H1 (cell line): ENCODE measurements at regions not wholly inside any gene's neighbourhood (a gene's known extent, or its start where the extent isn't known, plus 50 kb on each side); places are given as distances from the start of the nearest gene placed in this dataset.

Experiments used
- CTCF ChIA-PET: fragments of 300-600 bp; sonication (Branson Sonifier 250); formaldehyde crosslinking; loops from one replicate; lab custom pipeline; 2021; ENCODE audit not compliant: partially characterized antibody; lab: Charles Lee
- POLR2A ChIA-PET: fragments of 300-600 bp; sonication (Branson Sonifier 250); formaldehyde crosslinking; loops from one replicate; lab custom pipeline; 2021; ENCODE audit warnings: inconsistent platforms; ENCODE audit not compliant: partially characterized antibody; lab: Charles Lee
- DNase-seq, 2 experiments: peaks; one replicate each; pipeline versions ENCODE4 v3.0.0 to v3.0.0-alpha.2; 2010 to 2022; ENCODE audit warnings: low spot score in 2 of 2, low read depth in 1 of 2, mixed read lengths in 1 of 2
- FAIRE-seq: peaks from 2 replicates; lab custom pipeline; 2011; peaks lifted over from hg19 to GRCh38; lab: Jason Lieb, UNC
- H2AFZ ChIP-seq: 2 replicates; pipeline ENCODE4 v1.8.1; 2012; ENCODE audit warnings: low read length, inconsistent platforms
- H2AK5ac ChIP-seq: 2 replicates; pipeline ENCODE4 v1.6.1; 2013; ENCODE audit warnings: low read depth, low read length
- H2BK120ac ChIP-seq: replicated peaks from 2 replicates; pipeline ENCODE3; 2013; ENCODE audit warnings: low read depth, low read length, inconsistent platforms
- H2BK12ac ChIP-seq: 2 replicates; pipeline ENCODE4 v1.6.1; 2013; ENCODE audit warnings: low read depth, low read length
- H2BK15ac ChIP-seq: 2 replicates; pipeline ENCODE4 v1.6.1; 2013; ENCODE audit warnings: low read length
- H2BK20ac ChIP-seq: 2 replicates; pipeline ENCODE4 v1.6.1; 2013; ENCODE audit warnings: low read length
- H2BK5ac ChIP-seq: 2 replicates; pipeline ENCODE4 v1.6.1; 2013; ENCODE audit warnings: low read depth, low read length
- H3K14ac ChIP-seq: 2 replicates; pipeline ENCODE4 v1.6.1; 2013; ENCODE audit warnings: inconsistent platforms; ENCODE audit not compliant: insufficient read length
- H3K18ac ChIP-seq: 2 replicates; pipeline ENCODE4 v1.6.1; 2013; ENCODE audit warnings: low read length; ENCODE audit errors: extremely low read depth
- H3K23ac ChIP-seq: 2 replicates; pipeline ENCODE4 v1.6.1; 2013; ENCODE audit warnings: inconsistent platforms; ENCODE audit not compliant: insufficient read length
- H3K23me2 ChIP-seq: 2 replicates; pipeline ENCODE4 v1.6.1; 2013; ENCODE audit warnings: low read depth, low read length
- H3K27ac ChIP-seq: 2 replicates; pipeline ENCODE4 v1.6.1; 2011; ENCODE audit warnings: low read depth, low read length, inconsistent platforms
- H3K27me3 ChIP-seq, 4 experiments: replicated peaks in 1 of 4; 1 replicate in 1 of 4; 2 replicates in 3 of 4; pipeline versions ENCODE4 v1.6.1 to v1.8.1; 2011 to 2013; ENCODE audit warnings: low read length in 3 of 4, mild to moderate bottlenecking in 3 of 4, inconsistent platforms in 2 of 4, mixed read lengths in 2 of 4, moderate library complexity in 1 of 4; ENCODE audit not compliant: control insufficient read depth in 3 of 4, insufficient read depth in 3 of 4; ENCODE audit errors: extremely low read depth in 1 of 4
- H3K36me3 ChIP-seq, 4 experiments: 2 replicates each; pipeline versions ENCODE4 v1.6.1 to v1.8.1; 2011 to 2013; ENCODE audit warnings: mild to moderate bottlenecking in 4 of 4, low read length in 3 of 4, moderate library complexity in 2 of 4, control low read depth in 1 of 4, inconsistent platforms in 1 of 4; ENCODE audit not compliant: insufficient read depth in 4 of 4, control insufficient read depth in 2 of 4
- H3K4ac ChIP-seq: replicated peaks from 2 replicates; pipeline ENCODE3; 2013; ENCODE audit warnings: low read length, low read depth, mixed read lengths, inconsistent platforms; ENCODE audit not compliant: insufficient read length
- H3K4me1 ChIP-seq, 4 experiments: replicated peaks in 1 of 4; 1 replicate in 1 of 4; 2 replicates in 3 of 4; pipeline versions ENCODE4 v1.6.1 to v1.8.1; 2011 to 2013; ENCODE audit warnings: low read length in 3 of 4, inconsistent platforms in 2 of 4, mixed read lengths in 1 of 4; ENCODE audit not compliant: insufficient read depth in 4 of 4, control insufficient read depth in 3 of 4
- H3K4me2 ChIP-seq, 2 experiments: 2 replicates each; pipeline versions ENCODE4 v1.6.1 to v1.8.1; 2011 to 2013; ENCODE audit warnings: low read depth in 2 of 2, low read length in 2 of 2, control low read depth in 1 of 2, inconsistent platforms in 1 of 2, mild to moderate bottlenecking in 1 of 2; ENCODE audit not compliant: insufficient read depth in 1 of 2
- H3K4me3 ChIP-seq, 4 experiments: fragments of 200-600, 300-600 bp in 1 of 4; sonication (generic), shearing (Covaris generic), sonication (Bioruptor Twin) in 1 of 4; 2 replicates each; pipeline versions ENCODE4 v1.5.1 to v1.8.1; 2011 to 2016; ENCODE audit warnings: low read length in 4 of 4, low read depth in 3 of 4, control low read depth in 2 of 4, inconsistent platforms in 2 of 4, mild to moderate bottlenecking in 2 of 4, mixed read lengths in 1 of 4, moderate library complexity in 1 of 4; ENCODE audit not compliant: insufficient read depth in 2 of 4; ENCODE audit errors: extremely low read depth in 1 of 4
- H3K56ac ChIP-seq: replicated peaks from 2 replicates; pipeline ENCODE3; 2013; ENCODE audit warnings: low read depth, mild to moderate bottlenecking, mixed read lengths, low read length, inconsistent platforms; ENCODE audit not compliant: insufficient read length
- H3K79me1 ChIP-seq: 2 replicates; pipeline ENCODE4 v1.6.1; 2013; ENCODE audit warnings: low read depth, low read length, control low read depth
- H3K79me2 ChIP-seq, 2 experiments: 2 replicates each; pipeline versions ENCODE4 v1.6.1 to v1.8.1; 2012 to 2013; ENCODE audit warnings: low read length in 2 of 2, mild to moderate bottlenecking in 2 of 2, inconsistent platforms in 1 of 2; ENCODE audit not compliant: insufficient read depth in 2 of 2, control insufficient read depth in 1 of 2
- H3K9ac ChIP-seq, 4 experiments: replicated peaks in 1 of 4; 1 replicate in 1 of 4; 2 replicates in 3 of 4; pipeline versions ENCODE4 v1.6.1 to v1.8.1; 2011 to 2013; ENCODE audit warnings: low read depth in 3 of 4, low read length in 3 of 4, control low read depth in 2 of 4, mild to moderate bottlenecking in 2 of 4, moderate library complexity in 2 of 4, inconsistent platforms in 1 of 4; ENCODE audit errors: extremely low read depth in 1 of 4
- H3K9me3 ChIP-seq, 2 experiments: 2 replicates each; pipeline versions ENCODE4 v1.6.1 to v1.8.1; 2012 to 2013; ENCODE audit warnings: mild to moderate bottlenecking in 2 of 2, moderate library complexity in 2 of 2, control low read depth in 1 of 2, inconsistent platforms in 1 of 2, low read depth in 1 of 2, low read length in 1 of 2, mixed read lengths in 1 of 2; ENCODE audit not compliant: insufficient read depth in 2 of 2
- H4K20me1 ChIP-seq, 2 experiments: replicated peaks in 1 of 2; 2 replicates each; pipeline versions ENCODE3 to v1.8.1; 2011 to 2013; ENCODE audit warnings: inconsistent platforms in 2 of 2, low read length in 2 of 2, mild to moderate bottlenecking in 1 of 2; ENCODE audit not compliant: insufficient read depth in 2 of 2, control insufficient read depth in 1 of 2
- H4K5ac ChIP-seq: 2 replicates; pipeline ENCODE4 v1.6.1; 2013; ENCODE audit warnings: low read length, low read depth, mixed read lengths, inconsistent platforms; ENCODE audit not compliant: insufficient read length
- H4K8ac ChIP-seq: 2 replicates; pipeline ENCODE4 v1.8.0; 2013; ENCODE audit warnings: mild to moderate bottlenecking, moderate library complexity, low read length, inconsistent platforms; ENCODE audit not compliant: insufficient read depth; ENCODE audit errors: extremely low read depth
- H4K91ac ChIP-seq: replicated peaks from 2 replicates; pipeline ENCODE3; 2013; ENCODE audit warnings: low read length, mixed read lengths, inconsistent platforms; ENCODE audit not compliant: insufficient read length
- CBX8 ChIP-seq: fragments of 300-800, 300-1000 bp; sonication (generic); IDR thresholded peaks from 2 replicates; pipeline ENCODE4 v1.7.1; 2016; ENCODE audit warnings: low read depth, low read length, borderline replicate concordance
- CHD2 ChIP-seq: IDR thresholded peaks from 2 replicates; pipeline ENCODE4 v1.6.1; 2012; ENCODE audit warnings: low read length, improper control_type of control experiment
- CREB1 ChIP-seq: IDR thresholded peaks from 2 replicates; pipeline ENCODE4 v1.6.1; 2012; ENCODE audit warnings: inconsistent platforms
- CTBP2 ChIP-seq: IDR thresholded peaks from 2 replicates; pipeline ENCODE4 v1.7.0; 2011; ENCODE audit warnings: borderline replicate concordance, mild to moderate bottlenecking, moderate library complexity, mixed read lengths, low read length; ENCODE audit not compliant: insufficient read depth, insufficient read length
- JUN ChIP-seq: IDR thresholded peaks from 2 replicates; pipeline ENCODE4 v1.6.1; 2011; ENCODE audit warnings: low read depth, mild to moderate bottlenecking, improper control_type of control experiment, low read length
- JUND ChIP-seq: IDR thresholded peaks from 2 replicates; pipeline ENCODE4 v1.6.1; 2011; ENCODE audit warnings: mild to moderate bottlenecking, improper control_type of control experiment, low read length
- KDM1A ChIP-seq: fragments of 200-600, 300-600 bp; sonication (generic); IDR thresholded peaks from 2 replicates; pipeline ENCODE4 v1.7.1; 2016; ENCODE audit warnings: mild to moderate bottlenecking, low read length, borderline replicate concordance
- RFX5 ChIP-seq: IDR thresholded peaks from 2 replicates; pipeline ENCODE4 v1.6.1; 2011; ENCODE audit warnings: low read depth, low read length, improper control_type of control experiment, borderline replicate concordance
- RXRA ChIP-seq: IDR thresholded peaks from 2 replicates; pipeline ENCODE4 v1.6.1; 2011; ENCODE audit warnings: low read depth, mild to moderate bottlenecking, low read length, moderate library complexity; ENCODE audit not compliant: insufficient read depth
- SIX5 ChIP-seq: IDR thresholded peaks from 2 replicates; pipeline ENCODE4 v1.6.1; 2011; ENCODE audit warnings: mild to moderate bottlenecking, low read depth, low read length
- SRF ChIP-seq: IDR thresholded peaks from 2 replicates; pipeline ENCODE4 v1.6.1; 2011; ENCODE audit warnings: mild to moderate bottlenecking, low read depth, low read length, moderate library complexity
- TAF1 ChIP-seq: IDR thresholded peaks from 2 replicates; pipeline ENCODE4 v1.6.1; 2011; ENCODE audit warnings: mild to moderate bottlenecking, low read depth, low read length
- WGBS, 2 experiments: shearing (Covaris generic) in 1 of 2; methylation state at CpG; one replicate each; pipeline versions ENCODE4 v1.1.6 to v1.1.7; 2013 to 2015; ENCODE audit warnings: low lambda C conversion rate in 2 of 2, mixed read lengths in 2 of 2, inconsistent platforms in 1 of 2, low coverage in 1 of 2, missing lambda C conversion rate in 1 of 2; ENCODE audit not compliant: insufficient replicate concordance in 2 of 2, insufficient coverage in 1 of 2, insufficient read length in 1 of 2; ENCODE audit errors: extremely low coverage in 1 of 2, missing lambda C conversion rate in 1 of 2; 5-methylcytosine and 5-hydroxymethylcytosine counted together
- TF ChIP-seq, protein P1 (sequence below): IDR thresholded peaks from 2 replicates; pipeline ENCODE4 v1.6.1; 2012; ENCODE audit warnings: low read length, inconsistent platforms

- Histone ChIP-seq H3K56ac (no peak overlapping the region), H2BK120ac (no peak overlapping the region), H3K14ac (no peak overlapping the region), H2BK12ac (no peak overlapping the region), H2AFZ (no peak overlapping the region), H3K4ac (no peak overlapping the region), H2AK5ac (no peak overlapping the region), H3K27ac (no peak overlapping the region), H4K91ac (no peak overlapping the region), H3K4me2 (no peak overlapping the region), H4K20me1 (no peaks in the 10 kb centered on the region), H3K23me2 (no peaks in the 10 kb centered on the region), H3K79me2 (no peaks in the 10 kb centered on the region), H3K27me3 (no peaks in the 10 kb centered on the region), H3K36me3 (no peaks in the 10 kb centered on the region), H4K5ac (no peak overlapping the region), H2BK5ac (no peak overlapping the region), H2BK20ac (no peak overlapping the region), H2BK15ac (no peak overlapping the region), H3K23ac (no peak overlapping the region), H3K18ac (no peak overlapping the region), H3K9me3 (no peaks in the 10 kb centered on the region), H3K79me1 (no peaks in the 10 kb centered on the region), H3K4me1 (no peaks in the 10 kb centered on the region), H3K4me3 (no peak overlapping the region), H3K9ac (no peak overlapping the region), H4K8ac (no peak overlapping the region)
- ChIA-PET POLR2A (interaction anchor here (1.1 to 1.2 kb wide), 2 partner anchors 8 to 16 kb away, joined by 3 to 4 read pairs; no protein-coding TSS in a partner anchor), CTCF (interaction anchor here (0.8 to 1.2 kb wide), 2 partner anchors 21 to 207 kb away, joined by 3 to 4 read pairs; no protein-coding TSS in a partner anchor)
- WGBS, 2 experiments, result 94% methylated on average over 4 of the region's 4 CpGs; no CpG with 5 or more reads in 1 of the 2 experiments
- DNase-seq (no peak), FAIRE-seq (no peak)
- TF ChIP-seq TAF1 (no peak), CTBP2 (no peak), CREB1 (no peak), CBX8 (no peak), CHD2 (no peak), RXRA (no peak), SIX5 (no peak), JUN (no peak), RFX5 (no peak), KDM1A (no peak), SRF (no peak), JUND (no peak)
- TF ChIP-seq, protein P1, sequence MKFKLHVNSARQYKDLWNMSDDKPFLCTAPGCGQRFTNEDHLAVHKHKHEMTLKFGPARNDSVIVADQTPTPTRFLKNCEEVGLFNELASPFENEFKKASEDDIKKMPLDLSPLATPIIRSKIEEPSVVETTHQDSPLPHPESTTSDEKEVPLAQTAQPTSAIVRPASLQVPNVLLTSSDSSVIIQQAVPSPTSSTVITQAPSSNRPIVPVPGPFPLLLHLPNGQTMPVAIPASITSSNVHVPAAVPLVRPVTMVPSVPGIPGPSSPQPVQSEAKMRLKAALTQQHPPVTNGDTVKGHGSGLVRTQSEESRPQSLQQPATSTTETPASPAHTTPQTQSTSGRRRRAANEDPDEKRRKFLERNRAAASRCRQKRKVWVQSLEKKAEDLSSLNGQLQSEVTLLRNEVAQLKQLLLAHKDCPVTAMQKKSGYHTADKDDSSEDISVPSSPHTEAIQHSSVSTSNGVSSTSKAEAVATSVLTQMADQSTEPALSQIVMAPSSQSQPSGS, result no peak
Measured at GRCh38 chr10:34884272-34884952, 69.3 kb upstream of the PARD3 start.
